LNCaP clone FGC (cell line): ENCODE measurements at regions not wholly inside any gene's neighbourhood (a gene's known extent, or its start where the extent isn't known, plus 50 kb on each side); places are given as distances from the start of the nearest gene placed in this dataset.

Source experiments
- DNase-seq: peaks from one replicate; pipeline ENCODE4 v3.0.0-alpha.2; 2011; ENCODE audit warnings: low read depth
- H3K4me3 ChIP-seq: 2 replicates; pipeline ENCODE4 v1.5.1; 2011; ENCODE audit warnings: mild to moderate bottlenecking, low read depth, low read length, control low read depth
- CTCF ChIP-seq: IDR thresholded peaks from 2 replicates; pipeline ENCODE4 v1.5.1; 2012; ENCODE audit warnings: mild to moderate bottlenecking; ENCODE audit not compliant: control insufficient read depth, insufficient read depth; ENCODE audit errors: extremely low read depth

DNA sequence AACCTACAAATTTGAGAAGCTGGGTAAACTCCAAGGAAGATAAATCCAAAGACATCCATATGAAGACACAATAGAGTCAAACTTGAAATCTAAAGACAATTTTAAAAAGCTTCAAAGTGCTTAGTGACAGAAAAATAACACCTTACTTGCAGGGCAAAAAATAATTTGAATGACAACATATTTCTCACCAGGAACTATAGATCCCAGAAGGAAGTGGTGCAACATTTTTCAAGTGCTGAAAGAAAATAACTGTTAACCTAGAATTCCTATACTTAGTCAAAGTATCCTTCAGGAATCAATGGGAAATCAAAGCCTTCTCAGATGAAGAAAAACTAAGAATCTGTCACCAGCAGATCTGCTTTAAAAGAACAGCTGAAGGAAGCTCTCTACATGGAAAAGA is 184.4 kb downstream of the HLX start:
- DNase-seq, result no peak
- no peak for TF ChIP-seq CTCF
- no peak overlapping the region for H3K4me3 ChIP-seq

DNA sequence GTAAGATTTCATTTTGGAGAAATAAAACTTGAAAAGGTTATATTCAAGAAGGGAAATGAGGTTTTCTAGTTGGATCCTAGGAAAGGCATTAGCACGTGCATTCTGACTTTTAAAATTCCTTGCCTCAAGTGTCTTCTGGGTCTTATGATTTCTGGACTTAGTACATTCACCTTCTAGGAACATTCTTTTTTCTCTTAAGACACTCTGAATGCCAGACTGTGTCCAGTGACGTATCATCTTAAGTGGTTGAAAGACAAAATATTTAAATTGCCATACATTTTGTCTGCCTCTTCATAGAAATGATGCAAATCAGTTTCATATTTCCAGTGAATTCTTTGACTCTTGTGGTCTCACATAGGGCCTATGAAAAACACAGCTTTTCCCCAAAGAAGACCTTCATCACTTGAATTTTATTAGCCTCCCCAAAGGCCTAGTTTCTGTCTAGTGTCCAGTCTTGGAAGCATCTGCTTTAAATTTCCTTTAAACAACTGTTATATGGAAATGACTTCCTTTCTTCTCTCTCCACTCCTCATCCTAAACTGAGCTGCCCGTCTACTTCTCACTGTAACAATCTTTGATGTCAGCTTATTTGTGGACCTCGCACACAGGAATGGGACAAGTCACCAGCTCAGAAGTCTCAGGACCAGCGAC is 187.2 kb downstream of the HLX start:
- no peak for DNase-seq
- TF ChIP-seq CTCF, result no peak
- H3K4me3 ChIP-seq, result no peak overlapping the region

- no peak for TF ChIP-seq CTCF
- H3K4me3 ChIP-seq, result no peak overlapping the region
- no peak for DNase-seq
These were observed 188.5 kb downstream of the HLX start for GRCh38 chr1:221067721-221068120.

GRCh38 chr1:221069178-221069903 is 190.1 kb downstream of the HLX start:
- TF ChIP-seq CTCF, result no peak
- no peak for DNase-seq
- H3K4me3 ChIP-seq, result no peak overlapping the region

GRCh38 chr1:221069986-221070385 is 190.7 kb downstream of the HLX start:
- no peak for TF ChIP-seq CTCF
- no peak overlapping the region for H3K4me3 ChIP-seq
- DNase-seq, result no peak

GRCh38 chr1:221071777-221072176 is 192.5 kb downstream of the HLX start:
- no peak for DNase-seq
- no peak overlapping the region for H3K4me3 ChIP-seq
- no peak for TF ChIP-seq CTCF
